Lower lobe of right lung (tissue), 2 donors: ENCODE measurements at regions not wholly inside any gene's neighbourhood (a gene's known extent, or its start where the extent isn't known, plus 50 kb on each side); places are given as distances from the start of the nearest gene placed in this dataset.

Experiments used
- ATAC-seq, 2 donors: fragments of 200-7000 bp; cut with Tn5 transposase; one replicate each; pipeline ENCODE4 v1.9.1; 2020 to 2022; ENCODE audit warnings: mild to moderate bottlenecking in 2 of 2, moderate library complexity in 2 of 2
- DNase-seq: peaks from one replicate; pipeline ENCODE4 v3.0.0-alpha.2; 2020
- H3K27ac ChIP-seq: fragments of 200-600 bp; one replicate; pipeline ENCODE4 v1.8.0; 2022
- H3K27me3 ChIP-seq: fragments of 200-600 bp; one replicate; pipeline ENCODE4 v1.8.0; 2022; ENCODE audit warnings: low read depth
- H3K36me3 ChIP-seq: fragments of 200-600 bp; one replicate; pipeline ENCODE4 v1.8.0; 2022; ENCODE audit warnings: mild to moderate bottlenecking
- H3K4me1 ChIP-seq: fragments of 200-600 bp; one replicate; pipeline ENCODE4 v1.8.0; 2022
- H3K4me3 ChIP-seq: fragments of 200-600 bp; one replicate; pipeline ENCODE4 v1.8.0; 2022; ENCODE audit warnings: mild to moderate bottlenecking
- H3K9me3 ChIP-seq: fragments of 200-600 bp; one replicate; pipeline ENCODE4 v1.8.0; 2022
- CTCF ChIP-seq: fragments of 200-600 bp; IDR thresholded peaks from one replicate; pipeline ENCODE4 v1.8.0; 2022; ENCODE audit warnings: antibody characterized with exemption, mild to moderate bottlenecking
- intact Hi-C: fragments of 100-400 bp; cut with DNase I; formaldehyde crosslinking; loops from one replicate; pipeline ENCODE4 v1.11.0; 2022
- donor health status: DM: no; HTN: yes; CAD: no; lungs with severe emphysema.

- Histone ChIP-seq H3K36me3 (no peaks in the 10 kb centered on the region), H3K9me3 (no peaks in the 10 kb centered on the region), H3K4me1 (no peaks in the 10 kb centered on the region), H3K4me3 (no peak overlapping the region), H3K27me3 (no peaks in the 10 kb centered on the region), H3K27ac (no peak overlapping the region)
- ATAC-seq (no peak), DNase-seq (no peak)
- intact Hi-C loops: no loop called here
- TF ChIP-seq CTCF: no peak
Measured at GRCh38 chr5:155866971-155867370, 460.0 kb upstream of the SGCD start.

GRCh38 chr5:155867522-155868088, 459.4 kb upstream of the SGCD start:
- H3K4me3 ChIP-seq: no peak overlapping the region
- H3K27me3 ChIP-seq: no peaks in the 10 kb centered on the region
- DNase-seq: no peak
- H3K36me3 ChIP-seq: no peaks in the 10 kb centered on the region
- H3K9me3 ChIP-seq: no peaks in the 10 kb centered on the region
- H3K4me1 ChIP-seq: no peaks in the 10 kb centered on the region
- intact Hi-C loops: no loop called here
- H3K27ac ChIP-seq: no peak overlapping the region
- no peak for ATAC-seq
- no peak for TF ChIP-seq CTCF

GRCh38 chr5:155870636-155871035, 456.3 kb upstream of the SGCD start:
- Histone ChIP-seq H3K4me3 (no peak overlapping the region), H3K9me3 (no peaks in the 10 kb centered on the region), H3K27me3 (no peaks in the 10 kb centered on the region), H3K36me3 (no peaks in the 10 kb centered on the region), H3K4me1 (no peaks in the 10 kb centered on the region), H3K27ac (no peak overlapping the region)
- intact Hi-C loops: no loop called here
- ATAC-seq (no peak), DNase-seq (no peak)
- TF ChIP-seq CTCF: no peak

- no peak overlapping the region for H3K27ac ChIP-seq
- no peak for DNase-seq
- no peak for ATAC-seq
- TF ChIP-seq CTCF: no peak
- no peaks in the 10 kb centered on the region for H3K4me1 ChIP-seq
- intact Hi-C loops: no loop called here
- H3K36me3 ChIP-seq: no peaks in the 10 kb centered on the region
- no peak overlapping the region for H3K4me3 ChIP-seq
- H3K27me3 ChIP-seq: no peaks in the 10 kb centered on the region
- no peaks in the 10 kb centered on the region for H3K9me3 ChIP-seq
Measured at GRCh38 chr5:155871623-155872022, 455.3 kb upstream of the SGCD start.

- Histone ChIP-seq H3K4me3 (no peak overlapping the region), H3K27me3 (no peaks in the 10 kb centered on the region), H3K4me1 (no peaks in the 10 kb centered on the region), H3K36me3 (no peaks in the 10 kb centered on the region), H3K27ac (no peak overlapping the region), H3K9me3 (no peaks in the 10 kb centered on the region)
- ATAC-seq (no peak), DNase-seq (no peak)
- TF ChIP-seq CTCF: no peak
- intact Hi-C loops: no loop called here
Measured at GRCh38 chr5:155872629-155873220, 454.2 kb upstream of the SGCD start.
